K562 (cell line): ENCODE measurements at regions not wholly inside any gene's neighbourhood (a gene's known extent, or its start where the extent isn't known, plus 50 kb on each side); places are given as distances from the start of the nearest gene placed in this dataset.

ENCODE experiments used
- ATAC-seq: fragments of 200-7000 bp; cut with Tn5 transposase; 3 replicates; pipeline ENCODE4 v1.9.1; 2020; ENCODE audit warnings: moderate library complexity
- BruUV-seq: library from RNA; stranded (reverse); fragments of 400-500 nt; replicated peaks from 2 replicates; lab custom pipeline; 2021; lab: Mats Ljungman, UMichigan
- CTCF ChIA-PET: fragments of 300-600 bp; formaldehyde crosslinking; extraction: SDS; loops from one replicate; lab custom pipeline; 2021; ENCODE audit warnings: low intra/inter-chr PET ratio; lab: Yijun Ruan, JAX
- POLR2A ChIA-PET: fragments of 300-600, 350-650 bp; sonication (Branson Sonifier 250); formaldehyde crosslinking; extraction: SDS; loops from one replicate; lab custom pipeline; 2021; ENCODE audit warnings: antibody characterized with exemption, inconsistent platforms; lab: Yijun Ruan, JAX
- DNase-seq, 4 experiments: peaks; one replicate each; pipeline versions ENCODE4 v3.0.0 to v3.0.0-alpha.2; 2011 to 2018; ENCODE audit warnings: low spot score in 3 of 4, mixed read lengths in 3 of 4; ENCODE audit errors: extremely low read depth in 1 of 4
- FAIRE-seq: peaks from 2 replicates; lab custom pipeline; 2011; peaks lifted over from hg19 to GRCh38; lab: Jason Lieb, UNC
- H2AFZ ChIP-seq: 2 replicates; pipeline ENCODE4 v1.6.0; 2011; ENCODE audit warnings: low read depth, low read length, control low read depth, inconsistent platforms
- H3K27ac ChIP-seq: fragments of 200-600 bp; 3 replicates; pipeline ENCODE4 v1.8.0; 2011; ENCODE audit warnings: low read depth, mild to moderate bottlenecking, control low read depth, inconsistent platforms, low read length, moderate library complexity, mixed read lengths; ENCODE audit errors: extremely low read depth
- H3K27me3 ChIP-seq, 2 experiments: fragments of 300-600 bp in 1 of 2; 2 replicates in 1 of 2; 3 replicates in 1 of 2; pipeline versions ENCODE4 v1.6.0 to v1.8.0; 2011; ENCODE audit warnings: inconsistent platforms in 2 of 2, low read length in 2 of 2, mild to moderate bottlenecking in 1 of 2, mixed read lengths in 1 of 2, moderate library complexity in 1 of 2; ENCODE audit not compliant: control insufficient read depth in 2 of 2, insufficient read depth in 2 of 2
- H3K36me3 ChIP-seq: fragments of 300-600 bp; 3 replicates; pipeline ENCODE4 v1.8.0; 2011; ENCODE audit warnings: mild to moderate bottlenecking, low read length, inconsistent platforms; ENCODE audit not compliant: control insufficient read depth, insufficient read depth
- H3K4me1 ChIP-seq, 2 experiments: fragments of 200-600 bp in 1 of 2; replicated peaks in 1 of 2; 2 replicates in 1 of 2; 3 replicates in 1 of 2; pipeline versions ENCODE4 v1.5.1 to v1.8.0; 2011; ENCODE audit warnings: inconsistent platforms in 2 of 2, low read length in 2 of 2, mild to moderate bottlenecking in 1 of 2, mixed read lengths in 1 of 2, moderate library complexity in 1 of 2; ENCODE audit not compliant: control insufficient read depth in 2 of 2, insufficient read depth in 2 of 2
- H3K4me2 ChIP-seq: 2 replicates; pipeline ENCODE4 v1.6.1; 2011; ENCODE audit warnings: low read length, control low read depth, inconsistent platforms, mixed read lengths; ENCODE audit not compliant: insufficient read depth
- H3K4me3 ChIP-seq: fragments of 200-600 bp; sonication (generic), shearing (Covaris generic); 2 replicates; pipeline ENCODE4 v1.5.1; 2016; ENCODE audit warnings: control low read depth, inconsistent platforms
- H3K79me2 ChIP-seq: fragments of 200-600 bp; 3 replicates; pipeline ENCODE4 v1.8.0; 2011; ENCODE audit warnings: low read length, inconsistent platforms; ENCODE audit not compliant: control insufficient read depth, insufficient read depth
- H3K9ac ChIP-seq, 2 experiments: 2 replicates each; pipeline versions ENCODE4 v1.6.0 to v1.6.1; 2011; ENCODE audit warnings: low read depth in 2 of 2, low read length in 2 of 2, control low read depth in 1 of 2, inconsistent platforms in 1 of 2, mild to moderate bottlenecking in 1 of 2, mixed read lengths in 1 of 2; ENCODE audit not compliant: insufficient read depth in 1 of 2
- H3K9me1 ChIP-seq: one replicate; pipeline ENCODE4 v1.6.0; 2011; ENCODE audit warnings: inconsistent platforms, mild to moderate bottlenecking, low read length, moderate library complexity; ENCODE audit not compliant: control insufficient read depth, insufficient read depth
- H3K9me3 ChIP-seq: replicated peaks from 2 replicates; pipeline ENCODE4 v1.5.1; 2011; ENCODE audit warnings: low read depth, low read length, inconsistent platforms; ENCODE audit not compliant: control insufficient read depth, insufficient read depth
- H4K20me1 ChIP-seq: replicated peaks from 2 replicates; pipeline ENCODE4 v1.6.1; 2011; ENCODE audit warnings: low read length, inconsistent platforms, mixed read lengths; ENCODE audit not compliant: control insufficient read depth, insufficient read depth
- CC2D1A ChIP-seq: fragments of 450-650 bp; IDR thresholded peaks from 2 replicates; pipeline ENCODE4 v1.6.1; 2017; ENCODE audit warnings: mild to moderate bottlenecking
- MEF2A ChIP-seq: IDR thresholded peaks from 2 replicates; pipeline ENCODE4 v1.6.1; 2011; ENCODE audit warnings: low read depth, mild to moderate bottlenecking, low read length, moderate library complexity; ENCODE audit not compliant: control insufficient read depth
- POLR3A ChIP-seq: IDR thresholded peaks from 2 replicates; pipeline ENCODE4 v1.6.1; 2011; ENCODE audit warnings: borderline replicate concordance, mild to moderate bottlenecking, moderate library complexity; ENCODE audit not compliant: insufficient read length, insufficient read depth; ENCODE audit errors: extremely low read depth
- SPI1 ChIP-seq: IDR thresholded peaks from 2 replicates; pipeline ENCODE4 v1.6.1; 2011; ENCODE audit warnings: low read depth, low read length, control low read depth, borderline replicate concordance
- ZBTB1 ChIP-seq: sonication (generic); formaldehyde crosslinking; IDR thresholded peaks from 2 replicates; pipeline ENCODE4 v1.8.1; 2023; ENCODE audit warnings: missing genetic modification reagents, low read depth, mild to moderate bottlenecking, borderline replicate concordance
- WGBS: fragments of 100-300 bp; shearing (Covaris generic); methylation state at CpG from one replicate; pipeline ENCODE4 v1.1.6; 2016; ENCODE audit warnings: low coverage, mixed read lengths; ENCODE audit not compliant: insufficient coverage; ENCODE audit errors: missing lambda C conversion rate; 5-methylcytosine and 5-hydroxymethylcytosine counted together
- in situ Hi-C: fragments of 300-500 bp; cut with MboI; formaldehyde crosslinking; loops from 4 replicates; pipeline ENCODE4 v1.15.0; 2018; ENCODE audit warnings: inconsistent platforms, mixed read lengths
- intact Hi-C: fragments of 100-400 bp; cut with micrococcal nuclease; formaldehyde crosslinking; loops from 2 replicates; pipeline ENCODE4 v1.14.2; 2022
- TF ChIP-seq, protein P1 (sequence below): fragments of 450-650 bp; IDR thresholded peaks from 2 replicates; pipeline ENCODE4 v1.6.1; 2016; ENCODE audit warnings: low read depth

DNA sequence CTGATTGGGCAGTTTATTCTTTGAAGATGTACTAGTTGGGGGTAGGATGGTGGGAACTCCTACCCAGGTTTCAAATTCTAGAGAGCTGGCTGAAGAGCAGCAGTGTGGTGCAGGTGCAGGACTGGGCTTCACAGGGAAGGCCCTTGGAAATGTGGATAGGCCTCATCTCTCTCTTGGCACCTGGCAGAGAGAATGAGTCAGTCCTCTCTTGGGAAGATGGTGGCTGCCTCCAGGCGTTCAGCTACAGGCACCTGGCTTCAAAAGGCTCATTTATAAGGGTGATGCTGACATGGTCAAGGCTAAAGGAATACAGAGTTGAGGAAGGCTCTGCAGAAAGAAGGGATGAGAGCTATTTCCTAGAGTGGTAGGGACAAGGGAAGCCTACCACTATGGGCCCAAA lies 179.7 kb upstream of the VASH1 start:
- Histone ChIP-seq H3K27ac (no peak overlapping the region), H3K4me3 (no peak overlapping the region), H3K4me2 (no peak overlapping the region), H3K9me1 (no peaks in the 10 kb centered on the region), H4K20me1 (no peaks in the 10 kb centered on the region), H3K9ac (no peak overlapping the region), H2AFZ (no peak overlapping the region), H3K4me1 (no peaks in the 10 kb centered on the region), H3K36me3 (no peaks in the 10 kb centered on the region), H3K27me3 (peaks cover 0 to 27% of the 10 kb centered on the region in 2 experiments; a peak in 3 of 5 replicates), H3K9me3 (no peaks in the 10 kb centered on the region), H3K79me2 (no peaks in the 10 kb centered on the region)
- no TSS peak for BruUV-seq
- FAIRE-seq (no peak), ATAC-seq (no peak), DNase-seq (no peak)
- in situ Hi-C loops (no loop called here), intact Hi-C loops (no loop called here)
- TF ChIP-seq MEF2A (no peak), CC2D1A (no peak), ZBTB1 (CRISPR knock-in tag) (no peak), POLR3A (no peak), SPI1 (no peak)
- TF ChIP-seq, protein P1, sequence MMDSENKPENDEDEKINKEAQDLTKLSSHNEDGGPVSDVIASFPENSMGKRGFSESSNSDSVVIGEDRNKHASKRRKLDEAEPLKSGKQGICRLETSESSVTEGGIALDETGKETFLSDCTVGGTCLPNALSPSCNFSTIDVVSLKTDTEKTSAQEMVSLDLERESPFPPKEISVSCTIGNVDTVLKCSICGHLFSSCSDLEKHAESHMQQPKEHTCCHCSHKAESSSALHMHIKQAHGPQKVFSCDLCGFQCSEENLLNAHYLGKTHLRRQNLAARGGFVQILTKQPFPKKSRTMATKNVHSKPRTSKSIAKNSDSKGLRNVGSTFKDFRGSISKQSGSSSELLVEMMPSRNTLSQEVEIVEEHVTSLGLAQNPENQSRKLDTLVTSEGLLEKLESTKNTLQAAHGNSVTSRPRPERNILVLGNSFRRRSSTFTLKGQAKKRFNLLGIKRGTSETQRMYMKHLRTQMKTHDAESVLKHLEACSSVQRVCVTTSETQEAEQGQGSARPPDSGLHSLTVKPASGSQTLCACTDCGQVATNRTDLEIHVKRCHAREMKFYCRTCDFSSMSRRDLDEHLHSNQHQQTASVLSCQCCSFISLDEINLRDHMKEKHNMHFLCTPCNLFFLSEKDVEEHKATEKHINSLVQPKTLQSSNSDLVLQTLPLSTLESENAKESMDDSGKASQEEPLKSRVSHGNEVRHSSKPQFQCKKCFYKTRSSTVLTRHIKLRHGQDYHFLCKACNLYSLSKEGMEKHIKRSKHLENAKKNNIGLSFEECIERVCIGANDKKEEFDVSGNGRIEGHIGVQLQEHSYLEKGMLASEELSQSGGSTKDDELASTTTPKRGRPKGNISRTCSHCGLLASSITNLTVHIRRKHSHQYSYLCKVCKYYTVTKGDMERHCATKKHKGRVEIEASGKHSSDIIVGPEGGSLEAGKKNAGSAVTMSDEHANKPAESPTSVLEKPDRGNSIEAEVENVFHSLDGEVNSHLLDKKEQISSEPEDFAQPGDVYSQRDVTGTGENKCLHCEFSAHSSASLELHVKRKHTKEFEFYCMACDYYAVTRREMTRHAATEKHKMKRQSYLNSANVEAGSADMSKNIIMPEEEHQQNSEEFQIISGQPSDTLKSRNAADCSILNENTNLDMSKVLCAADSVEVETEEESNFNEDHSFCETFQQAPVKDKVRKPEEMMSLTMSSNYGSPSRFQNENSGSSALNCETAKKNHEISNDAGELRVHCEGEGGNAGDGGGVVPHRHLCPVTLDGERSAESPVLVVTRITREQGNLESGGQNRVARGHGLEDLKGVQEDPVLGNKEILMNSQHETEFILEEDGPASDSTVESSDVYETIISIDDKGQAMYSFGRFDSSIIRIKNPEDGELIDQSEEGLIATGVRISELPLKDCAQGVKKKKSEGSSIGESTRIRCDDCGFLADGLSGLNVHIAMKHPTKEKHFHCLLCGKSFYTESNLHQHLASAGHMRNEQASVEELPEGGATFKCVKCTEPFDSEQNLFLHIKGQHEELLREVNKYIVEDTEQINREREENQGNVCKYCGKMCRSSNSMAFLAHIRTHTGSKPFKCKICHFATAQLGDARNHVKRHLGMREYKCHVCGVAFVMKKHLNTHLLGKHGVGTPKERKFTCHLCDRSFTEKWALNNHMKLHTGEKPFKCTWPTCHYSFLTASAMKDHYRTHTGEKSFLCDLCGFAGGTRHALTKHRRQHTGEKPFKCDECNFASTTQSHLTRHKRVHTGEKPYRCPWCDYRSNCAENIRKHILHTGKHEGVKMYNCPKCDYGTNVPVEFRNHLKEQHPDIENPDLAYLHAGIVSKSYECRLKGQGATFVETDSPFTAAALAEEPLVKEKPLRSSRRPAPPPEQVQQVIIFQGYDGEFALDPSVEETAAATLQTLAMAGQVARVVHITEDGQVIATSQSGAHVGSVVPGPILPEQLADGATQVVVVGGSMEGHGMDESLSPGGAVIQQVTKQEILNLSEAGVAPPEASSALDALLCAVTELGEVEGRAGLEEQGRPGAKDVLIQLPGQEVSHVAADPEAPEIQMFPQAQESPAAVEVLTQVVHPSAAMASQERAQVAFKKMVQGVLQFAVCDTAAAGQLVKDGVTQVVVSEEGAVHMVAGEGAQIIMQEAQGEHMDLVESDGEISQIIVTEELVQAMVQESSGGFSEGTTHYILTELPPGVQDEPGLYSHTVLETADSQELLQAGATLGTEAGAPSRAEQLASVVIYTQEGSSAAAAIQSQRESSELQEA, result no peak
- 0% methylated on average over 1 of the region's 1 CpG for WGBS
- ChIA-PET CTCF (no interaction called here), POLR2A (no interaction called here)
